Amygdala (tissue), 56 donors: ENCODE measurements at regions not wholly inside any gene's neighbourhood (a gene's known extent, or its start where the extent isn't known, plus 50 kb on each side); places are given as distances from the start of the nearest gene placed in this dataset.
"Not testable (repeated sequence)": the region's sequence is repeated elsewhere in the genome, so short reads cannot be mapped to it uniquely, and the experiment has no call there.

ENCODE experiments used
- DNase-seq, 56 donors: peaks; one replicate each; lab custom pipeline; 2025; lab: John Stamatoyannopoulos, UW

- DNase-seq: no peak
Observed at GRCh38 chr3:94314218-94314883, 251.5 kb downstream of the NSUN3 start.

- DNase-seq: peak in 10 of 56 donors; percentile 2 to 74 (median 17)
Observed at GRCh38 chr3:94317017-94317416, 254.2 kb downstream of the NSUN3 start.

GRCh38 chr3:94323596-94323995, 260.7 kb downstream of the NSUN3 start:
- DNase-seq: no peak

GRCh38 chr3:94331831-94332230, 269.0 kb downstream of the NSUN3 start:
- no peak for DNase-seq

- DNase-seq: peak in 2 of 56 donors; percentile 2
Observed at GRCh38 chr3:94336046-94336753, 273.3 kb downstream of the NSUN3 start.

- DNase-seq: no peak
Observed at GRCh38 chr3:94345101-94345500, 282.2 kb downstream of the NSUN3 start.

GRCh38 chr3:94349310-94349878, 286.5 kb downstream of the NSUN3 start:
- DNase-seq: no peak

- DNase-seq: no peak
Observed at GRCh38 chr3:94356581-94356980, 293.7 kb downstream of the NSUN3 start.

- DNase-seq: no peak
Observed at GRCh38 chr3:94359996-94360395, 297.1 kb downstream of the NSUN3 start.

- peak in 12 of 56 donors; percentile 1 to 38 (median 9) for DNase-seq
Observed at GRCh38 chr3:94360987-94361386, 298.1 kb downstream of the NSUN3 start.

GRCh38 chr3:94362393-94362792, 299.5 kb downstream of the NSUN3 start:
- no peak for DNase-seq

- no peak for DNase-seq
Observed at GRCh38 chr3:94365006-94365405, 302.1 kb downstream of the NSUN3 start.

GRCh38 chr3:94372026-94372425, 309.2 kb downstream of the NSUN3 start:
- DNase-seq: no peak

GRCh38 chr3:94373456-94373855, 310.6 kb downstream of the NSUN3 start:
- no peak for DNase-seq

- no peak for DNase-seq
Observed at GRCh38 chr3:94374439-94375161, 311.7 kb downstream of the NSUN3 start.

GRCh38 chr3:94377123-94377696, 314.3 kb downstream of the NSUN3 start:
- not testable (repeated sequence) for DNase-seq

GRCh38 chr3:94377863-94378262, 315.0 kb downstream of the NSUN3 start:
- not testable (repeated sequence) for DNase-seq

- DNase-seq: no peak
Observed at GRCh38 chr3:94378322-94378721, 315.5 kb downstream of the NSUN3 start.

- no peak for DNase-seq
Observed at GRCh38 chr3:94379264-94379663, 316.4 kb downstream of the NSUN3 start.

GRCh38 chr3:94394885-94395284, 332.0 kb downstream of the NSUN3 start:
- DNase-seq: no peak

- DNase-seq: no peak
Observed at GRCh38 chr3:94395851-94396250, 333.0 kb downstream of the NSUN3 start.
